Activated CD4-positive, alpha-beta T cell treated with anti-CD3 and anti-CD28 coated beads, Interleukin-10, Interleukin-2, amounts not matched to agents 100 ng/mL and 50 ng/mL, durations not matched to agents 16 hours and 8 hours (primary cell): ENCODE measurements at regions not wholly inside any gene's neighbourhood (a gene's known extent, or its start where the extent isn't known, plus 50 kb on each side); places are given as distances from the start of the nearest gene placed in this dataset.
A peak's percentile ranks its signal among the peaks of the same experiment; 100 is the strongest.

ENCODE experiments used
- DNase-seq: peaks from one replicate; pipeline ENCODE4 v3.0.0-alpha.2; 2020

GRCh38 chr9:89982016-89982415 lies 377.2 kb downstream of the GADD45G start:
- no peak for DNase-seq

- DNase-seq = peak; percentile 81
Observed at GRCh38 chr9:89983411-89983810, 378.6 kb downstream of the GADD45G start.

GRCh38 chr9:89984214-89984613 lies 379.4 kb downstream of the GADD45G start:
- peak; percentile 64 for DNase-seq

GRCh38 chr9:89985068-89985467 lies 380.3 kb downstream of the GADD45G start:
- peak; percentile 50 for DNase-seq

- peak; percentile 66 for DNase-seq
Observed at GRCh38 chr9:89986190-89986589, 381.4 kb downstream of the GADD45G start.

- peak; percentile 40 for DNase-seq
Observed at GRCh38 chr9:89988458-89988857, 383.6 kb downstream of the GADD45G start.

GRCh38 chr9:89991204-89991790 lies 386.5 kb downstream of the GADD45G start:
- no peak for DNase-seq

- DNase-seq = no peak
Observed at GRCh38 chr9:89992326-89993198, 387.8 kb downstream of the GADD45G start.

GRCh38 chr9:89993678-89994630 lies 389.1 kb downstream of the GADD45G start:
- no peak for DNase-seq

GRCh38 chr9:89994988-89995613 lies 390.3 kb downstream of the GADD45G start:
- no peak for DNase-seq

- no peak for DNase-seq
Observed at GRCh38 chr9:89996116-89996515, 391.3 kb downstream of the GADD45G start.

- peak; percentile 35 for DNase-seq
Observed at GRCh38 chr9:89996773-89997172, 392.0 kb downstream of the GADD45G start.

- no peak for DNase-seq
Observed at GRCh38 chr9:89998633-89999032, 393.8 kb downstream of the GADD45G start.

GRCh38 chr9:89999176-89999533 lies 394.3 kb downstream of the GADD45G start:
- DNase-seq = no peak

GRCh38 chr9:89999534-90000370 lies 394.9 kb downstream of the GADD45G start:
- DNase-seq = peak; percentile 86

GRCh38 chr9:90000925-90001324 lies 396.1 kb downstream of the GADD45G start:
- DNase-seq = no peak

- DNase-seq = no peak
Observed at GRCh38 chr9:90001747-90002146, 396.9 kb downstream of the GADD45G start.

GRCh38 chr9:90002397-90003271 lies 397.8 kb downstream of the GADD45G start:
- no peak for DNase-seq

- DNase-seq = no peak
Observed at GRCh38 chr9:90005388-90005787, 400.6 kb downstream of the GADD45G start.

GRCh38 chr9:90007516-90008440 lies 403.0 kb downstream of the GADD45G start:
- DNase-seq = no peak
